ENCODE measurements at regions not wholly inside any gene's neighbourhood (a gene's known extent, or its start where the extent isn't known, plus 50 kb on each side); places are given as distances from the start of the nearest gene placed in this dataset.

DNA sequence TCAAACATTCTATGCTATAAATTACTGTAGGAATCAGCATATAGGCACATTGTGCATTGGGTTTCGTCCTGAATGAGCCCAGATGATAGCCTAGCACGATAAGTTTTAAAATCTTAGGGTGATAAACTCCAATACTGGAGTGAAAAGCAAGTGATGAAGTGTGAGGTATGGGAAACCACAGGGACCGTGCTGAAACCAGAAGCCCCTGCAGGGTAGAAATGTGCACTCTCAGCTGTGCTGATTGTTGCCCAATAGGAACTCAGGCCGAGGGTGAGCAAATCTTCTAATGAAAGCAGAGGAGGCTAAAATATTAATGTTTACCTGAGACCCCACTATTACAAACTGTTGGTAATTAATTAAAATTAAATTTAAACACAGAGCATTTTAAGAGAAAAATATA, 1486.6 kb downstream of the AACS start:
- no peaks in the 10 kb centered on the region for H3K27me3 Mint-ChIP-seq
- ATAC-seq: no peak
- no peaks in the 10 kb centered on the region for H3K4me1 Mint-ChIP-seq
- H3K4me3 Mint-ChIP-seq: no peak overlapping the region
- H3K27ac Mint-ChIP-seq: no peak overlapping the region
- no peak for DNase-seq
- no peaks in the 10 kb centered on the region for H3K9me3 Mint-ChIP-seq

DNA sequence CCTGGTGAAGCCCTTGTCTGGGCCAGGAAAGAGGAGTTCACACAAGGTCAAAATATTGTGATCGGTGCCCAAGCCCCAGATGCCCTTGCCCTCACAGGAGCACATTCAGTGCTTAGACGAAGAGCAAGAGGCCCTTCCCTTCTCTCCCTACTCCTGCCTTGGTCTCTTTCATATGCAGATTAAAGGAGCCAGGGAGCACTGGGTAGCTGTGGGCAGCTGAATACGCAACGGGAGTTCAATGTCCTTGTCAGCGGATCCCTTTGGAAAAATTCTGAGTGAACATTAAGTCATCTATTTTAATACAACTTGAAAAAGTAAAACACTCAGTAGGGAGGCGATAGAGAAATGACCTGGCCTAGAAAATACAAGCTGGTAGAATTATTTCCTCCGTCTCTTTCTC, 1489.4 kb downstream of the AACS start:
- no peak for ATAC-seq
- no peaks in the 10 kb centered on the region for H3K9me3 Mint-ChIP-seq
- DNase-seq: no peak
- H3K4me3 Mint-ChIP-seq: no peak overlapping the region
- no peaks in the 10 kb centered on the region for H3K27me3 Mint-ChIP-seq
- no peaks in the 10 kb centered on the region for H3K4me1 Mint-ChIP-seq
- no peak overlapping the region for H3K27ac Mint-ChIP-seq

DNA sequence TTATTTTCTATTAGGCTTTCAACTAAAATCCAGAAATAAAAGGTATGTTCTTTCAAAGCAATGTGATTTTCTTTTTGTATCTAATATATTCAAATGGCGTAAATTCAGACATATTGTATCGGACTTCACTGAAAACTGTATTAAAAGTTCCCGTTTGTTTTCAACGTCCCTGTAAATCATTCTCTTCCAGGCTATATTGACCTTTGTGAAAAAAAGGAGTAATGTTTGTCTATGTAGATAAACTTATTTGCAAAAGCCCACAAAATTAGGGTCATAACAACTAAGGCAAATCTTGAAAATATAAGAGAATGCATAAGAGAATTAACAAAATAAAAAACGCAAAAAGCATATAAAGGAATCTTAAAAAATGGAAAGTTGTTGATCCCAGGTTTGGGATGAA, 1492.4 kb downstream of the AACS start:
- H3K9me3 Mint-ChIP-seq: no peaks in the 10 kb centered on the region
- no peak overlapping the region for H3K4me3 Mint-ChIP-seq
- DNase-seq (no peak), ATAC-seq (no peak)
- H3K4me1 Mint-ChIP-seq: no peaks in the 10 kb centered on the region
- no peak overlapping the region for H3K27ac Mint-ChIP-seq
- H3K27me3 Mint-ChIP-seq: no peaks in the 10 kb centered on the region

DNA sequence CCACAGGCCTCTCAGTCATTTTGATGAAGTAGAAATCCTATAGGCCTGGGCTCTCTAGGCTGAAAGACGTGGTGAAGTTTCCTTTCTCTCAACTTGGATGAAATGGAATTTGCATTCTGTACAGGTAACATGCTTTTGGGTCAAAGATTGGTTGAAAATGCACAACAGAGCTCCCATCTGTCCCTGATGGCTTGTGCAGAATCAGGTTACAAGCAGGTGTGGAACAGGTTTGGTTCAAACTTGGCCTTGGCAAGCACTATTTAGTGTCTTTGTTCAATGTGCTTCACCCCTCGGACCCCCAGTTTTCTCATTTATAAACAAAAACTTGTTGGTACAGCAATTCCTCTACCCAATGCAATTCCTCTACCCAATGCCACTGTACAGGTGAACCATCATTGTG, 1493.0 kb downstream of the AACS start:
- no peak for ATAC-seq
- no peak overlapping the region for H3K27ac Mint-ChIP-seq
- no peaks in the 10 kb centered on the region for H3K27me3 Mint-ChIP-seq
- DNase-seq: no peak
- H3K4me3 Mint-ChIP-seq: no peak overlapping the region
- no peaks in the 10 kb centered on the region for H3K9me3 Mint-ChIP-seq
- no peaks in the 10 kb centered on the region for H3K4me1 Mint-ChIP-seq

DNA sequence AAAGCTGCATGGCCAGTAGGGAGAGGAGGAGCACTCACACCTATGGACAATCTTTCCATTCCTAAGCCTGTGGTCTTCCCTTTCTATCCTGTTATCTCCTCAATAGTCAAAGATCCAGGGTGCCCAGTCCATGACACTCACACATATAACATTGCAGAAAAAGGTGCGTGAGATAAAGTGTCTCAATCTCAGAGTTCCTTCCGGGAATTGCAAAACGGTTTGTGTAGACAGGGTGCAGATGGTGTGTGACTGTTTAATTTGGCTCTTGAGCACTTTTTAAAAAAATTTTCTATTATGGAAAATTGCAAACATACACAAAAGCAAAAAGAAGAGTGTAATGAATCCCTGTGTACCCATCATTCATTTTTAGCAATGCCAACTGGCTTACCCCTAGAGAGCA, 1493.6 kb downstream of the AACS start:
- no peak for ATAC-seq
- no peaks in the 10 kb centered on the region for H3K27me3 Mint-ChIP-seq
- H3K9me3 Mint-ChIP-seq: peaks cover 0 to 5% of the 10 kb centered on the region in 2 donors
- H3K4me1 Mint-ChIP-seq: no peaks in the 10 kb centered on the region
- H3K27ac Mint-ChIP-seq: no peak overlapping the region
- H3K4me3 Mint-ChIP-seq: no peak overlapping the region
- no peak for DNase-seq

DNA sequence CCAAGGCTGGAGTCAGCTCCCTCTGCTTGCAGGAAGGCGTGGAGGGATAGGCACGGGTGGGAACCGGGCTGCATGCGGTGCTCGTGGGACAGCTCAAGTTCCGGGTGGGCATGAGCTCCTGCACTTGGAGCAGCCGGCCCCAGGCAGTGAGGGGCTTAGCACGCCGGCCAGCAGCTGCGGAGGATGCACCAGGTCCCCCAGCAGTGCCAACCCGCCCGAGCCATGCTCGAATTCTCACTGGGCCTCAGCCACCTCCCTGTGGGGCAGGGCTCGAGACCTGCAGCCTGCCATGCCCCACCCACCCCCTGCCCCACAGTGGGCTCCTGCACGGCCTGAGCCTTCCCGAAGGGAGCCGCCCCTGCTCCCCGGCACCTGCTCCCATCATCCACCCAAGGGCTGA, 1501.8 kb downstream of the AACS start:
- H3K9me3 Mint-ChIP-seq: peaks cover 0 to 10% of the 10 kb centered on the region in 2 donors
- ATAC-seq (no peak), DNase-seq (no peak)
- no peaks in the 10 kb centered on the region for H3K4me1 Mint-ChIP-seq
- H3K27ac Mint-ChIP-seq: no peak overlapping the region
- no peaks in the 10 kb centered on the region for H3K27me3 Mint-ChIP-seq
- H3K4me3 Mint-ChIP-seq: no peak overlapping the region

DNA sequence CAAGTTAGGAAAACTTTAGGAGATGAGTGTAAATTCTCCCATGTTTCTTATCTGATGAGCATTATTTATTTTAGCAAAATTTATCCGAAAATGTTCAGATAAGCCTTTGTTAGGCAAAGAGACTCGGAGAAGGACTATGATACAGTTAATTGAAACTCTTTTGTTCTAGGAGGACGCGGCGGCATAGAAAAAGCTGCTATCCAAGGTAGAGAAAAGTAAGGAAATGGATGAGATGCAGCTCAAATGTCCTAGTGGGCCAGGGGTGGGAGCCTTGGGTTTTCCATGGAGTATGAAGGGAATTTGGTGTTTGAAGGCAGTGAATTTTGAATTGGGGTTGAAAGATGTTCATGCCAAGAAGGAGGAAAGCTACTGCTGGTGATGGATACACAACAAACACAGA, 1504.5 kb downstream of the AACS start:
- ATAC-seq (no peak), DNase-seq (no peak)
- Mint-ChIP-seq H3K27me3 (no peaks in the 10 kb centered on the region), H3K4me1 (no peaks in the 10 kb centered on the region), H3K4me3 (no peak overlapping the region), H3K9me3 (peaks cover 0 to 5% of the 10 kb centered on the region in 2 donors), H3K27ac (no peak overlapping the region)

DNA sequence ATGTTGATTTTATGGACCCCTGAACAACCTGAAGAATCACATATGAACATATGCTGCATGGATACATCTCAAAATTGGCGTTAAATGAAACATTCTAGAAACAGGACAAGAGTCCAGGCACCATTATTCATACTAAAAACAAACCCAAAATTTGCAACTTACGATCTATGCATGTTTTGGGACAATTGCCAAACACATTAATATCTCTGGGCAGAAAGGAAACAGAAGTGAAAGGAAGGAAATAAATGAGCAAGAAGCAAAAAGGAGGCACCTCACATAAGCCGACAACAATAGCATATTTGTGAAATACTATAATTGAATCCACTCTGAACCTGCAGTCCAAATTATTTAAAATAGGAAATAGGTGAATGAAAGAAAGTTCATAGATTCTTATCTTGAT, 1505.3 kb downstream of the AACS start:
- H3K27ac Mint-ChIP-seq: no peak overlapping the region
- H3K4me1 Mint-ChIP-seq: no peaks in the 10 kb centered on the region
- H3K9me3 Mint-ChIP-seq: peaks cover 0 to 5% of the 10 kb centered on the region in 2 donors
- ATAC-seq: no peak
- H3K27me3 Mint-ChIP-seq: no peaks in the 10 kb centered on the region
- no peak overlapping the region for H3K4me3 Mint-ChIP-seq
- DNase-seq: no peak

DNA sequence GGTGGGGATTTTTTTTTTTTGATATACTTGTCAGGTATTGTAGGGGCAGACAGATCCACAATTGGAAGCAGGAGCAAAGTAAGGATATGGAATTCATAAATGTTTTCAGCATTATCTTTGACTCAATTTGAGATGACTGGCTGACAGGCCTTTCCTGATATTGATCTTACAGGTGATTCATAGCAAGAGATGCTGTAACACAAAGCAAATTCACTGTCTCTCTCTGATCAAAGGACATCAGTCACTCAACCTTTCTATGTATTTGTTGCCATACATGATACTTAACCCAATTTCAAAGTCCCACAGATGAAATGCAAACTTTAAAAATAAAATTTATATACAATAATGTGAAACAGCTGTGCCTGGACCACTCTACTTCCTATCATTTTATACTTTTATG, 1506.9 kb downstream of the AACS start:
- Mint-ChIP-seq H3K4me1 (no peaks in the 10 kb centered on the region), H3K4me3 (no peak overlapping the region), H3K27ac (no peak overlapping the region), H3K27me3 (no peaks in the 10 kb centered on the region), H3K9me3 (peaks cover 0 to 5% of the 10 kb centered on the region in 2 donors)
- DNase-seq: no peak
- ATAC-seq: no peak

DNA sequence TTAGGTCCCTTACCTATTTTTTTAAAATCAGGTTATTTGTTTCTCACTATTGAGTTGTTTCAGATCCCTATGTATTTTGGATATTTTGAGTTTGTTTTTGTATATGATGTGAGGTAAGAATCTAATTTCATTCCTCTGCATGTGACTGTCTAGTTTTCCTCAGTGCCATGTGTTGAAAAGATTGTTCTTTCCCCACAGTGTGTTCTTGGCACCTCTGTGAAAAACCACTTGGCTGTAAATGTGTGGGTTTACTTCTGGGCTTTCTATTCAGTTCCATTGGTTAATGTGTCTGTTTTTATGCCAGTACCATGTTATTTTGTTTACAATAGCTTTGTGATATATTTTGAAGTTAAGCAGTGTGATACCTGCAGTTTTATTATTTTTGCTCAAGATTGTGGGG, 1516.4 kb downstream of the AACS start:
- Mint-ChIP-seq H3K27ac (no peak overlapping the region), H3K4me3 (no peak overlapping the region), H3K9me3 (no peaks in the 10 kb centered on the region), H3K4me1 (no peaks in the 10 kb centered on the region), H3K27me3 (no peaks in the 10 kb centered on the region)
- no peak for DNase-seq
- no peak for ATAC-seq

DNA sequence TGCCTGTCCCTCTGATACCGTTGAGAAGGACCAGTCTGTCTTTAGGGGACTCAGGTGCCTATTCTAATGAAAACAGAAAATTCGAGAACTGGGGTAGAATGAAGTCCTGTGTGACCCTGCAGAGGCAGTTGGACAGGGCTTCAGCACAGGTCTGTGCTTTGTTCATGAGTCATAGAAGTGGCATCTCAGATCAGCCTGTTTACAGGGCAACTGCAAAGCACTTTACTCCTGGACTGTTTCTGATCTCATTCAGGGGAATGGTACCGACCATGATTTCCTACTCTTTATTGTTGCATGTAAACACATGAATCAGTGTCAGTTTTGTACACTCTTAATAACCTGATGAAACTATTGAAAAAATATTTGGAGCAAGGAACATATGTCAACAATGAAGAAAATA, 1517.0 kb downstream of the AACS start:
- Mint-ChIP-seq H3K27me3 (no peaks in the 10 kb centered on the region), H3K4me1 (no peaks in the 10 kb centered on the region), H3K9me3 (no peaks in the 10 kb centered on the region), H3K4me3 (no peak overlapping the region), H3K27ac (no peak overlapping the region)
- DNase-seq (no peak), ATAC-seq (no peak)

DNA sequence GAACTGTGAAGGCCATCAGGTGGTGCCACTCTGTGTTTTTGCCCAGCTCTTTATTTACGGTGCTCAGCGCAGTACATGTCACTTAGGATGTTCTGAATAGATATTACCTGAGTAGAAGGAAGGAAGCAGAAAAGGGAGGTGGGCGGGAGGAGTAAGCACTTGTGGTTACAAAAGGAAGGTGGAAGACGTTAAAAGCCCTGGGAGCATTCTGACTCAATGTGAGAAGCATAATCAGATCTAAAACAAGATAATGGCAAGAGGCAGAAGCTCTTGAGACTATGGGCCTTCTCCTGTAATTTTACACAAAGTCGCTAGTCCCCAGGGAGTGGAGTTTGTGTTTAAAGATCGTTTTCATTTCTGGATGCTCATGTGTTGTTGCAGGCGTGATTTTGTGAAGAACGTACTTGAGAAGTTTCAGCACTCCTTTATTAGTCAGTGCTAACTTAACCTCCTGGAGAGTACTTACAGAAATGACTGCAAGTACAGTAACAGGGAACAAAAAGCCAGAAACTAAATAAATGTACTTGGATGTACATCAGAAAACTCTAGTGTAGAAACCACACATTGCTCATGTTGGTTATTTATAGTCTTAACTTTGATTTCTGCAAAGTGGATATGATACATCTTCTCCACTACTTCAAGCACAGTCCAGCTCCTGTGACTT, 1523.5 kb downstream of the AACS start:
- Mint-ChIP-seq H3K27ac (no peak overlapping the region), H3K4me3 (no peak overlapping the region), H3K4me1 (peaks cover 11% of the 10 kb centered on the region), H3K27me3 (no peaks in the 10 kb centered on the region), H3K9me3 (no peaks in the 10 kb centered on the region)
- ATAC-seq (no peak), DNase-seq (no peak)

DNA sequence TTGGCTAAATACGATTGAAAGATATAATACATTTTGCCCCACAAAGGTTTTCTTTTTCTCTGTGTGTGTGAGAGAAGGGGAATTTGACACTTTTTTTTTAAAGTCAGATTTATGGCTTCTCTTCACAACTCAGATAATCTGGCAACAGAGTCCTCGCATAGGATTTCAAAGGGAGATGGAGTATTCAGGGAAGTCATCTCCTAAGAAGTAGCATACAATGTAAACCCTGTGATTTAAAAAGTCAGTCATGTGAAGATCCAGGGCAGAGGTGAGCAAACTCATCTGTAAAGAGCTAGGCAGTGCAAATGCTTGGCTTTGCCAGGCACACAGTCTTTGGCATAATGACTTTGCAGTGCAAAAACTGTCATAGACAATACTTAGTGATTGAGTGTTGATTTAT, 1526.3 kb downstream of the AACS start:
- Mint-ChIP-seq H3K27me3 (no peaks in the 10 kb centered on the region), H3K9me3 (no peaks in the 10 kb centered on the region), H3K4me3 (no peak overlapping the region), H3K27ac (no peak overlapping the region), H3K4me1 (peaks cover 11% of the 10 kb centered on the region)
- DNase-seq (no peak), ATAC-seq (no peak)

DNA sequence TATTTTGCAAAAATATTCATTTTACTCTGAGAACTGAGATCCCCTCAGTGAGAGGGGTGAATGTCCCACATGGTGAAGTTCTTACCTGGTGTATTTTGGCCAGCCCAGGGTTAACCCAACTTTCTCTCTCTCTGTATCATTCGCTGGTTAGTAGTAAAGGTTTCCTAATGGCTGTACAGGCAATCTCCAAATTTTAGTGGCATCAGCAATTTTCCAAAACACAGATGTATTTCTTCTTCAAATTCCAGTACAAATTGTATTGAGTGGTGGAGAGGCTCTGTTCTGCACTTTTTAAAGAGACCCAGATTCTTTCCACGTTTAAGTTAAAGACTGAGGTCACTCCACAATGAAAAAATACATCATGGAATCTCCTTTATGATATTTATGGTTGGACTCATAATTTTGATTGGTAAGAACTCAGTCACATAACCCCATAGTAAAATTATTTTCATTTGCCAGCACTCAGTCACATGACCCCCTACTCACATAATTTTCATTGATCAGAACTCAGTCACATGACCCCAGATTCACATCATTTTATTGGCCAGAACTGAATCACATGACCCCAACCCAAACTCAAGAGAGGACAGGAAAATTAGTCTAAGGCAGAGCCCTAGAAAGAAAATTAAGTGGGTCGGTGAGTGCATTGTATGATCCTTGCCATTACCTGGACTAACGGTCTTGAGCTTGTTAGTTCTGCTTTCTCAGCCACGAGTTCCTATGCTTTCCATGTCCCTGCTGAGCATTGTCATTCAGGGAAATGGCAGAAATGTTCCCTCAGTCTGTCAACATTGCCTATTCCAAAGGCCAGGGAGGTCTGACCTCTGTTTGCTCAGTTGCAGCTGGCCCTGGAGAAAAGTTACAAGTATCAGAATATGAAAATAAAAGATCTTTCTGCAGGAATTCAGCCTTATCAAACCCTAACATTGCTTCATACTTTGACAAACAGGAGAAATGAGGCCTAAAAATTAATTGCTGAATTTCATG, 1536.2 kb downstream of the AACS start:
- DNase-seq (no peak), ATAC-seq (no peak)
- H3K27ac Mint-ChIP-seq: peak overlapping the region in 1 of 2 donors; percentile 54
- no peaks in the 10 kb centered on the region for H3K4me1 Mint-ChIP-seq
- H3K27me3 Mint-ChIP-seq: no peaks in the 10 kb centered on the region
- H3K9me3 Mint-ChIP-seq: no peaks in the 10 kb centered on the region
- H3K4me3 Mint-ChIP-seq: no peak overlapping the region

DNA sequence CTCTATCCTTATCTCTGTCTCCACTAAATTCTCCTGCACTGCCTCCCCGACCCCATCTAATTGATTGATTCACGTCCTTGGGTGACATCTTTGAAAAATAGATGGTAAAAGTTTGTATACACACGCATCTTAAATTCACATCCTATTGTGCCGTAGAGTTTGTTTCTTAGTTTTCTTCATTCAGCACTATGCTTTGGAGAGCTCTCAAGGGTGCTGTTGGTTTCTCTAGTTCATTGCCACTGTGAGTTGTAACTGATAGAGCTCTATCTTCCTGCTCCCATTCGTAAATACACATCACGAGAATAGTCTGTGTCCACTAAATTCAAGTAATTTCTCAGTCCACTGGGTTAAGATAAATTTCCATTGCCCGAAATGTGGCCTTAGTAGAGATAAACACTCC, 1537.4 kb downstream of the AACS start:
- no peak for DNase-seq
- ATAC-seq: no peak
- no peak overlapping the region for H3K27ac Mint-ChIP-seq
- H3K27me3 Mint-ChIP-seq: no peaks in the 10 kb centered on the region
- H3K4me3 Mint-ChIP-seq: no peak overlapping the region
- no peaks in the 10 kb centered on the region for H3K4me1 Mint-ChIP-seq
- H3K9me3 Mint-ChIP-seq: no peaks in the 10 kb centered on the region

DNA sequence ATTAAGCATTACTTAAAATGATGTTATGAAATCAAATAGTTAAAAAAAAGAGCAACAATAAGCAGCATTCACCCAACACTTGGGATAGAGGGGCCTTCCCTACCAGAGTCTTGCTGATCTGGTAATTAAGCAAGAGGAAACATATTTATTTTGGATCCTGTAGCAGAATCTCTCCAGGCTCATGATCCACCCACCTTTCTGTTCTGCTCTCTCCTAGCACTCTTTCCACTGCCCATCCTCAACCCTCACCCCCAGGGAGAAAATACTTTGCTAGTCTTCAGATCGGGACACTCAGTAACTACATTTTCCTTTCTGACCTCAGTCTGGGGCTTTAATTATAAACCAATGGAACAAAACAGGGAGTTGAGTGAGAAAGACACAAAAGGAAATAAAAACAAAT, 1541.9 kb downstream of the AACS start:
- Mint-ChIP-seq H3K9me3 (peaks cover 0 to 8% of the 10 kb centered on the region in 2 donors), H3K4me1 (no peaks in the 10 kb centered on the region), H3K4me3 (no peak overlapping the region), H3K27ac (no peak overlapping the region), H3K27me3 (no peaks in the 10 kb centered on the region)
- ATAC-seq (no peak), DNase-seq (no peak)
